SK-N-SH treated with all-trans-retinoic acid at 6 μM for 48 hours (cell line): ENCODE measurements at regions not wholly inside any gene's neighbourhood (a gene's known extent, or its start where the extent isn't known, plus 50 kb on each side); places are given as distances from the start of the nearest gene placed in this dataset.

Source experiments
- ATAC-seq: fragments of 200-7000 bp; cut with Tn5 transposase; 3 replicates; pipeline ENCODE4 v1.9.1; 2020; ENCODE audit warnings: mild to moderate bottlenecking, moderate library complexity
- ARNTL ChIP-seq: fragments of 450-650 bp; formaldehyde crosslinking; IDR thresholded peaks from 2 replicates; pipeline ENCODE4 v1.5.0; 2020; ENCODE audit warnings: low read depth, mild to moderate bottlenecking, moderate library complexity, borderline replicate concordance
- BACH2 ChIP-seq: fragments of 250-450 bp; sonication (Bioruptor Pico); IDR thresholded peaks from 2 replicates; pipeline ENCODE4 v1.9.0; 2021; ENCODE audit warnings: mild to moderate bottlenecking, borderline replicate concordance
- CREB5 ChIP-seq: fragments of 250-450 bp; sonication (Bioruptor Pico); IDR thresholded peaks from 2 replicates; pipeline ENCODE4 v1.5.1; 2020; ENCODE audit warnings: low read depth, mild to moderate bottlenecking, moderate library complexity
- CSDC2 ChIP-seq: fragments of 250-450 bp; sonication (Bioruptor Pico); IDR thresholded peaks from 2 replicates; pipeline ENCODE4 v1.5.0; 2020; ENCODE audit warnings: mild to moderate bottlenecking, moderate library complexity
- CSRNP3 ChIP-seq: fragments of 250-450 bp; sonication (Bioruptor Pico); IDR thresholded peaks from 2 replicates; pipeline ENCODE4 v1.5.1; 2021; ENCODE audit warnings: mild to moderate bottlenecking, moderate library complexity
- ESRRG ChIP-seq: fragments of 250-450 bp; sonication (Bioruptor Pico); IDR thresholded peaks from 2 replicates; pipeline ENCODE4 v1.6.1; 2021; ENCODE audit warnings: mild to moderate bottlenecking
- GLIS3 ChIP-seq: fragments of 250-450 bp; sonication (Bioruptor Pico); IDR thresholded peaks from 2 replicates; pipeline ENCODE4 v1.5.0; 2020; ENCODE audit warnings: mild to moderate bottlenecking, moderate library complexity
- ISL1 ChIP-seq: fragments of 250-450 bp; sonication (Bioruptor Pico); IDR thresholded peaks from 2 replicates; pipeline ENCODE4 v2.1.2; 2022; ENCODE audit warnings: mild to moderate bottlenecking, moderate library complexity
- OSR1 ChIP-seq: fragments of 250-450 bp; sonication (Bioruptor Pico); IDR thresholded peaks from 2 replicates; pipeline ENCODE4 v1.8.0; 2022; ENCODE audit warnings: moderate library complexity, mild to moderate bottlenecking, inconsistent platforms
- PATZ1 ChIP-seq: fragments of 250-450 bp; sonication (Bioruptor Pico); IDR thresholded peaks from 2 replicates; pipeline ENCODE4 v1.8.0; 2020; ENCODE audit warnings: mild to moderate bottlenecking, moderate library complexity, borderline replicate concordance
- POU6F1 ChIP-seq: fragments of 250-450 bp; sonication (Bioruptor Pico); IDR thresholded peaks from 2 replicates; pipeline ENCODE4 v1.8.0; 2021; ENCODE audit warnings: low read depth, mild to moderate bottlenecking, moderate library complexity, borderline replicate concordance
- RARB ChIP-seq: fragments of 250-450 bp; sonication (Bioruptor Pico); IDR thresholded peaks from 2 replicates; pipeline ENCODE4 v1.8.0; 2021; ENCODE audit warnings: mild to moderate bottlenecking, moderate library complexity
- SNAI2 ChIP-seq: fragments of 250-450 bp; sonication (Bioruptor Pico); IDR thresholded peaks from 2 replicates; pipeline ENCODE4 v1.5.0; 2020; ENCODE audit warnings: mild to moderate bottlenecking, moderate library complexity
- TCF4 ChIP-seq: fragments of 250-450 bp; sonication (Bioruptor Pico); IDR thresholded peaks from 2 replicates; pipeline ENCODE4 v1.8.0; 2021; ENCODE audit warnings: mild to moderate bottlenecking, moderate library complexity, borderline replicate concordance
- TOX ChIP-seq: fragments of 250-450 bp; sonication (Bioruptor Pico); IDR thresholded peaks from 2 replicates; pipeline ENCODE4 v1.8.0; 2021; ENCODE audit warnings: mild to moderate bottlenecking, moderate library complexity, borderline replicate concordance
- TSHZ2 ChIP-seq: fragments of 250-450 bp; sonication (Bioruptor Pico); IDR thresholded peaks from 2 replicates; pipeline ENCODE4 v1.5.0; 2020; ENCODE audit warnings: mild to moderate bottlenecking, moderate library complexity
- ZC3H10 ChIP-seq: fragments of 250-450 bp; sonication (Bioruptor Pico); IDR thresholded peaks from 2 replicates; pipeline ENCODE4 v1.5.1; 2021; ENCODE audit warnings: mild to moderate bottlenecking, moderate library complexity
- ZFP3 ChIP-seq: fragments of 250-450 bp; sonication (Bioruptor Pico); IDR thresholded peaks from 2 replicates; pipeline ENCODE4 v1.5.0; 2020; ENCODE audit warnings: mild to moderate bottlenecking, moderate library complexity
- ZFP30 ChIP-seq: fragments of 450-650 bp; formaldehyde crosslinking; IDR thresholded peaks from 2 replicates; pipeline ENCODE4 v1.5.0; 2022; ENCODE audit warnings: mild to moderate bottlenecking, moderate library complexity
- ZNF565 ChIP-seq: fragments of 450-650 bp; formaldehyde crosslinking; conservative IDR thresholded peaks from 2 replicates; pipeline ENCODE4 v1.5.0; 2020; ENCODE audit warnings: low read depth, mild to moderate bottlenecking, moderate library complexity
- ZNF70 ChIP-seq: fragments of 450-650 bp; formaldehyde crosslinking; IDR thresholded peaks from 2 replicates; pipeline ENCODE4 v1.5.0; 2020; ENCODE audit warnings: mild to moderate bottlenecking, moderate library complexity
- ZNF8 ChIP-seq: fragments of 450-650 bp; formaldehyde crosslinking; IDR thresholded peaks from 2 replicates; pipeline ENCODE4 v1.5.0; 2020; ENCODE audit warnings: mild to moderate bottlenecking, moderate library complexity

- TF ChIP-seq CSRNP3 (CRISPR knock-in tag) = no peak
Observed at GRCh38 chr9:22855980-22856379, 409.4 kb downstream of the DMRTA1 start (continued).

- TF ChIP-seq ZNF565 (CRISPR knock-in tag) (no peak), TSHZ2 (CRISPR knock-in tag) (no peak), ISL1 (no peak), ZNF8 (no peak), PATZ1 (no peak), ZFP30 (CRISPR knock-in tag) (no peak), TCF4 (CRISPR knock-in tag) (no peak)
Observed at GRCh38 chr9:22857316-22857715, 410.7 kb downstream of the DMRTA1 start.

GRCh38 chr9:22863106-22863505 is 416.5 kb downstream of the DMRTA1 start:
- no peak for ATAC-seq
- no peak for TF ChIP-seq ZNF565 (CRISPR knock-in tag)
- TF ChIP-seq OSR1 (CRISPR knock-in tag) = no peak
- no peak for TF ChIP-seq CSRNP3 (CRISPR knock-in tag)
- no peak for TF ChIP-seq TOX
- TF ChIP-seq BACH2 (CRISPR knock-in tag) = no peak
- no peak for TF ChIP-seq GLIS3 (CRISPR knock-in tag)

More at GRCh38 chr9:22857316-22857715, 410.7 kb downstream of the DMRTA1 start:
- no peak for ATAC-seq

GRCh38 chr9:22863736-22864135 is 417.1 kb downstream of the DMRTA1 start:
- TF ChIP-seq ARNTL (CRISPR knock-in tag) (no peak), ZC3H10 (CRISPR knock-in tag) (no peak), POU6F1 (no peak), CSRNP3 (CRISPR knock-in tag) (no peak), CREB5 (CRISPR knock-in tag) (no peak), TOX (no peak), SNAI2 (CRISPR knock-in tag) (no peak), BACH2 (CRISPR knock-in tag) (no peak), TCF4 (CRISPR knock-in tag) (no peak), ISL1 (no peak), RARB (CRISPR knock-in tag) (no peak), ESRRG (CRISPR knock-in tag) (no peak), ZNF565 (CRISPR knock-in tag) (no peak), ZFP3 (no peak), ZNF70 (CRISPR knock-in tag) (no peak), CSDC2 (no peak), PATZ1 (no peak)

More at GRCh38 chr9:22863736-22864135, 417.1 kb downstream of the DMRTA1 start:
- no peak for ATAC-seq
